Suppressor macrophage treated with lipopolysaccharide for 1 hour (primary cell): ENCODE measurements at regions not wholly inside any gene's neighbourhood (a gene's known extent, or its start where the extent isn't known, plus 50 kb on each side); places are given as distances from the start of the nearest gene placed in this dataset.

ENCODE experiments used
- DNase-seq, 3 donors: peaks; one replicate each; pipeline ENCODE4 v3.0.0-alpha.2; 2020 to 2022

GRCh38 chr7:42426163-42426562 lies 189.2 kb upstream of the GLI3 start:
- no peak for DNase-seq

DNA sequence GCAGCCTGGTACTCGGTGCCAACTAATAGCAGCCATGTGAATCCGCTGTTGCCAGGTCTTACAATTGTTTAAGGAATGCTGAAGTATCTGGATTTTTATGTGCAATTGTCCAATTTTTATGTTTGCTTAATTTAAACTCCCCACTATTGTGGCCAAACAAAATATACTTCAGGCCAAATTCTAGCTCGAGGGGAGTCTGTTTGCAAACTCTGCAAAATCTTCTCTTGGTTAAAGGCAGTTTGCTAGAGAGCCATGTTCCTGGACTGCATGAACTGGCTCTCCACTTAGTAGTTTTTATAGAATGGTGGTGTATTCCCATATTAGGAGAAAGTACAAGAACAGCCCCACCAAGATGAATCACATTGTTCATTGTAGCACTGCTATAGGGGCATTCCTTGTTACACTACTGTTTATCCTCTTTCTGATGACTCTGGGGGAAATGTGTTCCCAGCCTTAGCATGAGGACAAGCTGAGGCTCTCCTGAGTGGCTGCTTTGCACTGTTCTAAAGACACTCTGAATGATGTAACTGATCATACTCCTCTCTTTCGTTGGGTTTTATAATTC lies 178.0 kb upstream of the GLI3 start:
- DNase-seq = no peak

GRCh38 chr7:42414028-42414427 lies 177.0 kb upstream of the GLI3 start:
- no peak for DNase-seq

DNA sequence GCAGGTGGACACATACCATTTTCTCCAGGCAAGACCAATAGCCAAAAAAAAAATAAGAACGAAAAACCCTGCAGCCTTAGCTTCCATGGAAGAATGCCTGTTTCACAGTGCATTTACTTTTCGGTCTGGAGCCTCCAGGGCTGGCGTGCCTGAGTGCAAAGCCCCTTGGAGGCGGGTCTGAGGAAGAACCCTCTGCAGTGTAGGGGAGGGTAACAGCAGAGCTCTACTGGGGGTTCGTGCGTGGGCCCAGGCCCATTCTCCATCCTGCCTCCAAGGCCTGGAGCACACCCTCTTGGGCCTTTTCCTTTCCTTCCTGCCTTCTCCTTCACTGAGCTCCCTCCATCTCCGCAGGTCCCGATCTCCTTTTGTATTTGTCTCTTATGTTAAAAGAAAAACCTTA lies 172.3 kb upstream of the GLI3 start:
- DNase-seq = no peak

GRCh38 chr7:42407833-42408232 lies 170.8 kb upstream of the GLI3 start:
- no peak for DNase-seq

GRCh38 chr7:42407021-42407710 lies 170.2 kb upstream of the GLI3 start:
- DNase-seq = no peak

- no peak for DNase-seq
Observed at GRCh38 chr7:42406358-42406757, 169.3 kb upstream of the GLI3 start.

DNA sequence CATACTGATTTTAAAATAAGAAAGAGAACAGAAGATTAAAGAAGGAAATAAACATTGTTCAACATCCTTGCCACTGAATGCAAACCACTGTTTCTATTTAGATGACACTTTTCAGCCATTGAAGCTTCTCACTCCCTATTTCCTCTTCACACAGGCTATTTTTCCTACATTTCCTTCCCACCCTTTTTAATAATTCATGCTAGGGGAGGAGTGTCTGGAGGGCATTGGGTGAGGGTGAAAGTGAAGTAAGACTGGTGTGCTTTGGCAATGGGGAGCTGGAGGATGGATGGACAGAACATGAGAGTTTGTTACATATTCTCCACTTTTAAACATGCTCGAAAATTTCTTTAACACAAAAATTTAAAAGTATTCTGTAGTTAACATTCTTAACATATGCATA lies 168.8 kb upstream of the GLI3 start:
- no peak for DNase-seq

GRCh38 chr7:42403831-42404230 lies 166.8 kb upstream of the GLI3 start:
- no peak for DNase-seq

DNA sequence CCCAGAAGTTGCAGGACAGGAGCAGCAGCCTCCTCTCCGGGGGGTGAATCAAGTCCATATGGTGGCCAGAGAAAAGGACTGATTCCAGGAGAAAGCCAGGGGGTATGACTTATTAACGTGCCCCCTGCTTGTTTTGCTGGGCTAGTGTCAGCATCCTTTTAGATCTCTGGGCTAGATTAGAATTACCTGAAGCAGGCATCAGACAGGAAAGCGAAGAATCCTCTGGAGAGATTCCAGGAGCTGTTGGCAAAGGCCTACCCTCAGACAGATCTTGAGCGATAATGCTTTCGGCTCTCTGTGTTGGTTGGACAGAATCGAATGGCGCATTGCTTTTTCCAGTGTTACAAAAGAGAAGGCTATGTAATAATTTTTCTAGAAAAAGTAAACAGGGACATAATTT lies 164.0 kb upstream of the GLI3 start:
- no peak for DNase-seq

DNA sequence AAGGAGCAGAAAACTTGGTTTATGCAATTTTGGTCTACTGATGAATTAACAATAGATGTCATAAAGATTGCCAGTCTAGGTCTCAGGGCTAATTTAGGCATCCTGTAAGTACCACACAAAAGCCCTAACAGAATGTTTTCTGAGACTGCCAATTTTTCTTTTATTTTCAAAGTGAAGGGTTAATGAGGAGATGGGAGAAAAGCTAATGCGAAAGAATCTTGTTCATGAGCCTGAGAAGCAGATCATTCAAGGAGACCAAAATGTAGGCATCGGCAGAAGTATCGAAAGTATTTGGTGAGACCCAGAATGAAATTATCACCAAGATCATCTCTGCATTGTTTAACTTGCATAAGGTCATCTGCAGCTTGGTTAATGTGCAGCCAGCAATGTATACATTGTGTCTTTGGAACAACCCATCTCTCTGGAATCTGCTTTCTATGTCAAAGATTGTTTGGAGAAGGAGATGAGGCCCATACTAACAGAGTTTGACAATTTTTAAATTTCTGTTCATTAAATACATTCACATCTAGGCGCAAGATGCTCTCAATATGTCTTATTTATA lies 163.3 kb upstream of the GLI3 start:
- no peak for DNase-seq

- no peak for DNase-seq
Observed at GRCh38 chr7:42395607-42396006, 158.6 kb upstream of the GLI3 start.

DNA sequence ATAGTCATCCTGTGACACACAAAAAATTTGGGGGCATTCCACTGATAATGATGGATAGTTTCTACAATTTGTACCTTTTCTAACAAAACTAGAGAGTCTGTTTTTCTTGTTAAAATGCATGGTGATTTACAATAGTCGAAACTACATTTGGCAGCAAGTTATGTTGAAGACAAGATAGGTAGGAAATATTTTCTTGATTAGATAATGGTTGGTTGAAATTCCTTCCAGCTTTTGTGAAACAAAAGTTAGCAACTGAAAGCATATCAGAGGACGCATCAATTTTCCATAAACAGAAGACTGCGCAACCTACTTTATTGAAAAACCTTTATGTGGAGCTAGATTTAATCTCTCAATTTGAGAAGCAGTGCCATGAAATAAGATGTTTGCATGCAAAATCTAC lies 155.8 kb upstream of the GLI3 start:
- no peak for DNase-seq

GRCh38 chr7:42389697-42390096 lies 152.7 kb upstream of the GLI3 start:
- no peak for DNase-seq

GRCh38 chr7:42385912-42386311 lies 148.9 kb upstream of the GLI3 start:
- no peak for DNase-seq

DNA sequence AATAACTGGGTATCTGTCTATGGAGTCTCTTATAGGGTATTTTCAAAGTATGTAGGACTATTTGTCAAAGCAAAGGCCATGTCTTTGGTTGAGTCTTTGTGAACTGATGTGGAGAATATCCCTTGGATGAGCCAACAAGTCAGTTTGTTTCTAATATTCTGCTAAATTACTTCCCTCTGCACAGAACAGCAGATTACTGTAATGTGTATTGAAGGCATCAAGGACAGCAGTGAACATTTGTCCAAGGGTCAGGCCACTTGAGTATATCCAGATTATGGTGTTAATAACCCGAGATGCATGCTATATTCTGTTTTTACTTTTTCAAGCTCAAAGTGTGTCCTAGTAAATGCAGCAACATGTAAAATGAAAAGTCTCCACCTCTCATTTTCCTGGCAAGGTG lies 144.2 kb upstream of the GLI3 start:
- DNase-seq = no peak

- no peak for DNase-seq
Observed at GRCh38 chr7:42380401-42380800, 143.4 kb upstream of the GLI3 start.

DNA sequence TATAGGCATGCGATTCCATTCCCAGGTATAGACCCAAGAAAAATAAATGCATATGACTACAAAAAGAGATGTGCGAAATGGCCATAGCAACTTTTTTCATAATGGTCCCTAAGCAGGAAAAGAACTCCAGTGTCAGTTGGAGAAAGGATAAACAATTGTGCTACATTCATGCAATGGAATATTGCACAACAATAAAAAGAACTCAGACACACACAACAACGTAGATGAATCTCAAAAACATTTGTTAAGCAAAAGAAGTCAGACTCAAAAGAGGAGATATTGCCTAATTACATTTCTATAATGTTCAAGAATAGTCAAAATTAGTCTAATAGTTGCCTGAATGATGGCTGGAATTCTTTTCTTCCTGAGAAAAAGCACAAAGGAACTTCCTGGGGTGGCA lies 141.1 kb upstream of the GLI3 start:
- DNase-seq = no peak

DNA sequence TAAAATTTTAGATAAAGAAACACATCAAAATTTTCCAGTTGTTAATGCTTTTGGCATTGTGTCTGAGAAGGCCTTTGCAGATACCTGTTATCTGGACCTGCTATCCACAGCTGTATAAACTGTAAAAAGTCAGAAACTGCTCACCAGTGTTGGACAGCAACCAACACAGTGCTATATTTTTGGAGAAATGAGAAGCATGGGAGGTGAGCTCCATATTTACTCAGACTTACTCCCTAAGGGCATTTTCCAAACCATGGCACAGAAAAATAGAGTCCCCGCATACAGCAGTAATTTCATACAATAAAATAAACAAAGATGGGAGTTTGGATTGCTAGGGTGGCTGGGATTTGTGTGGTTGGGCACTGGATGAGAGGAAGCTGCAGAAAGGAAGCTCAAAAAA lies 136.3 kb upstream of the GLI3 start:
- no peak for DNase-seq

GRCh38 chr7:42372479-42372878 lies 135.5 kb upstream of the GLI3 start:
- no peak for DNase-seq

GRCh38 chr7:42359946-42360345 lies 122.9 kb upstream of the GLI3 start:
- DNase-seq = no peak

DNA sequence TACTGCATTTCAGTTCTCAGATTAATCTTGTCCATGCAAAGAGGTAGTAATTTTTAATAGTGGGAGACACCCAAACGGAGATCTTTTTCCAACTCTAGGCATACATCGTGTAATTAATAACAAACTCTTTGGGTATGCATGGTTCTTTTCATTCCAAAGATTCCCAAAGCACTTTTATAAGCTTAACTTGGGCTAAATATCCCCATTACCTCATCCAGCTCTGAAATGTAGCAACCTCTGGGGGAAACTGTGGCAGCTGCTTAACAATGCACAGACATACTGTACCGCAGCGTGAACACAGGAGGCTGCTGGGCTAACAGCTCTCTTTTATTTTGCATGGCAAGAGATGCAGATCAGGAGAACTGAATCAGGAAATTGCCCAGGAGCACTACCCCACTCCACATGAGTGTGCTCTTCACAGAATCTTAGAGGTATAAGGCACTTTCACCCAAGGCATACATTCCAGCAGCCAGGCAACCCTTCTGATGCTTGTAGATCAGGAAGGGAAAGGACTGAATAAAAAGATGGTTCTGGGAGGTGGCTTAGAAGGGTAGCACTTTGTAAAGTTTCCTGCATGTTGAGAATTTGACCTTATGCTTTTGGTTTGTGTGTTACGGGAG lies 114.4 kb upstream of the GLI3 start:
- DNase-seq = no peak

- DNase-seq = no peak
Observed at GRCh38 chr7:42350801-42351200, 113.8 kb upstream of the GLI3 start.

DNA sequence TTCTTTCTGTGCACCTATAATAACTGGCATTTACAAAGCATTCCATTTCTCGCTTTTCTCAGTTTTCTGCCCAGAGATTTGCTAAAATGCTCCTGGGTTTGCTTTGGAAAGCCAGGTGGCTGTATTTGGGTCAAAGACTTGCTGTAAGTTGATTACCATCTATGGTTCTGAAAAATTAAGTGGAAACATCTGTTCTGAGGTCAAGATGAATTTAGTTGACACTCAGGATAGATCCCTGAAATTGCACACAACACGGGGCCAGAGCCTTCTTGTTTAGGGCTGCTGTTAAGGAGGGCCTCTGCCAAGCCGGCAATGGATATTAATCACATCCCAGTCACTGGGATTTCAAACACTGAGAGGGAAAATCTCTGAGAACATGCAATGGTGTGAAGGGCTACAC lies 111.6 kb upstream of the GLI3 start:
- DNase-seq = no peak

DNA sequence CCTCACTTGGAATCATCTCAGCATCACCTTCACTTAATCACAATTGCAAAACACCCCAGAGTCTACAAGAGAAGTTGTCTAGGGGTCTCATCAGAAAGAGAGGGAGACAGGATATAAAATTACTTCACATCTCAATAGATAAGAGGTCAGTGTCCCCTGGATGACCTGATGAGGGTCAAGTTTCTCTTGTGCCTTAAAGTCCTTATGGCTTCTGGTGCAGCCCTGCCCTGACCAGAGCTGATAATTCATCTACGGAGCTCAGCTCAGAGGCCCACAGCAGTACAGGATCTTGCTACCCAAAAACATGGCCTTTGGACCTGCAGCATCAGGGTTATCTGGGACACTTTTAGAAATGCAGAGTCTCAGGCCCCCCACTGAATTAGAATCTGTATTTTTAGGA lies 111.1 kb upstream of the GLI3 start:
- DNase-seq = no peak
